ENCODE measurements at regions not wholly inside any gene's neighbourhood (a gene's known extent, or its start where the extent isn't known, plus 50 kb on each side); places are given as distances from the start of the nearest gene placed in this dataset.

DNA sequence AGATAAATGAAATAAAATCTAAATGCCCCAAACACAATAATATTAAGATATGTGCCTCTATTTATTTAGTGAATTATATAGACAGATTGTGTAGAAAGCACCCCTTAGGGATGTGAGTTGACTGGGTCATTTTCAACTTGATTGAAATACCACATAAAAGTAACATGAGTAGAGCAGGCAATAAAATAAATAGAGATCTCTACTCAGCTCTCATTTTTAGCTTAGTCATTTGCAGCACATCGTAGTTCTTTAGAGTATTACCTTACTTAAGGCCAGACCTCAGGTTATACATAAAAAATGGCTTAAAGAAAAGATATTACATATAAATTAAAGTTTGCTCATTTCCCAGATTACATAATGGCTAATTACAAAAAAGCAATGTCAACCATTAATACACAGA, 1525.6 kb upstream of the PRR20A start:
- no peaks in the 10 kb centered on the region for H3K9me3 Mint-ChIP-seq

DNA sequence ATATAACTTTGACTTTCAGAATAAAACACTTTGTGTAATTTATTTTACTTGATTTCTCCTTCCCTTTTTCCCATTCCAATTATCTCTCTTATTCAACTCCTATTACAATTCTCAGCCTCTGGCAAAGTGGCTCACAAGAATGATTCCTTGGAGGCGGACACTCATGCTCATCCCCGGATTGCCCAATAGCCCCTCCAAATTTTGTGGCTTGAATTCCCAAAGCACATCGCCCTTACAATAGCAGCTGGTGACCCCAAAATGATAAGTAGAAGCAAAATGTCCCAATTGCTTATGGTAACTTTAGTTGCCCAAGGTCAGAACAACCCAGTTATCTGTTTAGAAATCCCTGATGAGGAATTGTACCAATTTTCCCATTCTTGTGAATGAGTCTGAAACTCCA, 1523.5 kb upstream of the PRR20A start:
- no peak for TF ChIP-seq MYBL2 (CRISPR knock-in tag; IDR thresholded peaks at IDR 0.05)
- no peak for TF ChIP-seq MXD4 (CRISPR knock-in tag; IDR thresholded peaks at IDR 0.05; ENCODE audit: borderline replicate concordance)
- no peak for TF ChIP-seq ZNF121 (CRISPR knock-in tag; IDR thresholded peaks at IDR 0.05)
- TF ChIP-seq, protein P1, sequence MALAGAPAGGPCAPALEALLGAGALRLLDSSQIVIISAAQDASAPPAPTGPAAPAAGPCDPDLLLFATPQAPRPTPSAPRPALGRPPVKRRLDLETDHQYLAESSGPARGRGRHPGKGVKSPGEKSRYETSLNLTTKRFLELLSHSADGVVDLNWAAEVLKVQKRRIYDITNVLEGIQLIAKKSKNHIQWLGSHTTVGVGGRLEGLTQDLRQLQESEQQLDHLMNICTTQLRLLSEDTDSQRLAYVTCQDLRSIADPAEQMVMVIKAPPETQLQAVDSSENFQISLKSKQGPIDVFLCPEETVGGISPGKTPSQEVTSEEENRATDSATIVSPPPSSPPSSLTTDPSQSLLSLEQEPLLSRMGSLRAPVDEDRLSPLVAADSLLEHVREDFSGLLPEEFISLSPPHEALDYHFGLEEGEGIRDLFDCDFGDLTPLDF (CRISPR knock-in tag; IDR thresholded peaks at IDR 0.05), result no peak
- TF ChIP-seq JAZF1 (CRISPR knock-in tag; IDR thresholded peaks at IDR 0.05), result no peak
- TF ChIP-seq, protein P2, sequence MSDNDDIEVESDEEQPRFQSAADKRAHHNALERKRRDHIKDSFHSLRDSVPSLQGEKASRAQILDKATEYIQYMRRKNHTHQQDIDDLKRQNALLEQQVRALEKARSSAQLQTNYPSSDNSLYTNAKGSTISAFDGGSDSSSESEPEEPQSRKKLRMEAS (CRISPR knock-in tag; IDR thresholded peaks at IDR 0.05), result no peak
- no peak for TF ChIP-seq ZNF671 (CRISPR knock-in tag; IDR thresholded peaks at IDR 0.05)
- Mint-ChIP-seq H3K4me3 (no peak overlapping the region), H3K27ac (no peak overlapping the region), H3K36me3 (peaks cover under 1% of the 10 kb centered on the region), H3K9me3 (peaks cover 2% of the 10 kb centered on the region), H3K4me1 (0 out of 2 replicates have a peak, but pooled peaks cover 4% of the 10 kb centered on the region), H3K27me3 (ENCODE audit: low read depth) (no peaks in the 10 kb centered on the region)
- ATAC-seq (no peak), DNase-seq (ENCODE audit: low spot score) (no peak)
- CTCF ChIA-PET, result no interaction called here
- POLR2A ChIA-PET, result no interaction called here

More for the DNA sequence above, 1525.6 kb upstream of the PRR20A start:
- Mint-ChIP-seq H3K4me1 (0 out of 2 replicates have a peak, but pooled peaks cover 4% of the 10 kb centered on the region), H3K27me3 (ENCODE audit: low read depth) (no peaks in the 10 kb centered on the region), H3K27ac (no peak overlapping the region), H3K36me3 (no peaks in the 10 kb centered on the region), H3K4me3 (no peak overlapping the region)
- DNase-seq (ENCODE audit: low spot score) (no peak), ATAC-seq (no peak)
- ChIA-PET CTCF (no interaction called here), POLR2A (no interaction called here)
- TF ChIP-seq JUN (CRISPR knock-in tag; IDR thresholded peaks at IDR 0.05) (no peak), NR2C2 (CRISPR knock-in tag; IDR thresholded peaks at IDR 0.05) (no peak)

DNA sequence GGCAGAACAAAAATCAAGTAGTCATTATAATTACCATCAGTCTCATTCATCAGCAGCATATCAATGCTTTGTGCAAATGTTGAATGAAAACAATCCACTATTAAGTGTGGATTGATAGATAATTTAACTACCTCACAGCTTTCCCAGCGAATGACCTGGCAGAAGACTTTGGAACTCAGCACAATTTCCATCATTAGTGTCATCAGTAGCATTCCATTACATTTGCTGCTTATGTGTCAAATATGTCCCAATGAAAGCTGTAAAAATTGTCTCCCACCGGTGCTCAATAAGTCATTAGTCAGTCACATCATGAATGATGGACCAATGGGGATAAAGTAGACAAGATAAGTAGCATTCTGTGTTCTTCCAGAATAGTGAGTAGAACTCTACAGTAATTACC, 1513.5 kb upstream of the PRR20A start:
- CTCF ChIA-PET, result no interaction called here
- TF ChIP-seq ZBTB21 (CRISPR knock-in tag; IDR thresholded peaks at IDR 0.05; ENCODE audit: borderline replicate concordance) (no peak), CREM (CRISPR knock-in tag; IDR thresholded peaks at IDR 0.05) (no peak)
- TF ChIP-seq, protein P3, sequence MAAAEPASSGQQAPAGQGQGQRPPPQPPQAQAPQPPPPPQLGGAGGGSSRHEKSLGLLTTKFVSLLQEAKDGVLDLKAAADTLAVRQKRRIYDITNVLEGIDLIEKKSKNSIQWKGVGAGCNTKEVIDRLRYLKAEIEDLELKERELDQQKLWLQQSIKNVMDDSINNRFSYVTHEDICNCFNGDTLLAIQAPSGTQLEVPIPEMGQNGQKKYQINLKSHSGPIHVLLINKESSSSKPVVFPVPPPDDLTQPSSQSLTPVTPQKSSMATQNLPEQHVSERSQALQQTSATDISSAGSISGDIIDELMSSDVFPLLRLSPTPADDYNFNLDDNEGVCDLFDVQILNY (CRISPR knock-in tag; IDR thresholded peaks at IDR 0.05), result no peak
- H3K36me3 Mint-ChIP-seq, result peaks cover 36% of the 10 kb centered on the region
- H3K9me3 Mint-ChIP-seq, result peaks cover 53% of the 10 kb centered on the region
- DNase-seq (ENCODE audit: low spot score) (no peak), ATAC-seq (no peak)
- peaks cover 3% of the 10 kb centered on the region for H3K27me3 Mint-ChIP-seq (ENCODE audit: low read depth)
- no peaks in the 10 kb centered on the region for H3K4me1 Mint-ChIP-seq
- H3K27ac Mint-ChIP-seq, result no peak overlapping the region
- POLR2A ChIA-PET, result no interaction called here
- no peak overlapping the region for H3K4me3 Mint-ChIP-seq

DNA sequence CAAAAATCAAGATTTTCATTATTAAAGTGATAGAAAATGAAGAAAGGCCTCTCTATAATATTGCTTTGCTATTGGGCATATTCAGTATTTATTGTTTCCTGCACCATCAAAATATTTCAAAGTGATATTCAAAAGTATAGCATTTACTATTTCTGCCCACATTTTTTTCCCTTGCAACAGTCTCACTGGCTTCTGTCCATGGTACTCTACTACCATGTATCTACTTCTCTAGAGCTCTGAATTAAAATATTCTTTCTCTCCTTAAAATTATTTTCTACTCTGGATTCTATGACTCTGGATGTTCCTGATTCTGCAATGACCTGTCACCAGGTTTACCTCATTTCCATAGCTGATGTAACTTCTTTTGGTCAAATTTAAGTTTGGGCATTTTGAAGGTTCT, 1508.3 kb upstream of the PRR20A start:
- ATAC-seq (no peak), DNase-seq (ENCODE audit: low spot score) (no peak)
- no peaks in the 10 kb centered on the region for H3K4me1 Mint-ChIP-seq
- H3K9me3 Mint-ChIP-seq, result peaks cover 39% of the 10 kb centered on the region
- H3K27ac Mint-ChIP-seq, result no peak overlapping the region
- no peaks in the 10 kb centered on the region; the same call in none of the 2 replicates for H3K27me3 Mint-ChIP-seq (ENCODE audit: low read depth)
- no peak overlapping the region for H3K4me3 Mint-ChIP-seq
- H3K36me3 Mint-ChIP-seq, result peaks cover 19% of the 10 kb centered on the region
- ChIA-PET POLR2A (no interaction called here), CTCF (no interaction called here)
- TF ChIP-seq, protein P4, sequence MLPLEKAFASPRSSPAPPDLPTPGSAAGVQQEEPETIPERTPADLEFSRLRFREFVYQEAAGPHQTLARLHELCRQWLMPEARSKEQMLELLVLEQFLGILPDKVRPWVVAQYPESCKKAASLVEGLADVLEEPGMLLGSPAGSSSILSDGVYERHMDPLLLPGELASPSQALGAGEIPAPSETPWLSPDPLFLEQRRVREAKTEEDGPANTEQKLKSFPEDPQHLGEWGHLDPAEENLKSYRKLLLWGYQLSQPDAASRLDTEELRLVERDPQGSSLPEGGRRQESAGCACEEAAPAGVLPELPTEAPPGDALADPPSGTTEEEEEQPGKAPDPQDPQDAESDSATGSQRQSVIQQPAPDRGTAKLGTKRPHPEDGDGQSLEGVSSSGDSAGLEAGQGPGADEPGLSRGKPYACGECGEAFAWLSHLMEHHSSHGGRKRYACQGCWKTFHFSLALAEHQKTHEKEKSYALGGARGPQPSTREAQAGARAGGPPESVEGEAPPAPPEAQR (CRISPR knock-in tag; IDR thresholded peaks at IDR 0.05), result no peak
- TF ChIP-seq, protein P5, sequence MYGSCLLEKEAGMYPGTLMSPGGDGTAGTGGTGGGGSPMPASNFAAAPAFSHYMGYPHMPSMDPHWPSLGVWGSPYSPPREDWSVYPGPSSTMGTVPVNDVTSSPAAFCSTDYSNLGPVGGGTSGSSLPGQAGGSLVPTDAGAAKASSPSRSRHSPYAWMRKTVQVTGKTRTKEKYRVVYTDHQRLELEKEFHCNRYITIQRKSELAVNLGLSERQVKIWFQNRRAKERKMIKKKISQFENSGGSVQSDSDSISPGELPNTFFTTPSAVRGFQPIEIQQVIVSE (CRISPR knock-in tag; IDR thresholded peaks at IDR 0.05; ENCODE audit: borderline replicate concordance), result no peak
- TF ChIP-seq ZBTB21 (CRISPR knock-in tag; IDR thresholded peaks at IDR 0.05; ENCODE audit: borderline replicate concordance), result no peak
- no peak for TF ChIP-seq GRHL2 (CRISPR knock-in tag; IDR thresholded peaks at IDR 0.05; ENCODE audit: insufficient replicate concordance, severe bottlenecking)
- TF ChIP-seq, protein P6, sequence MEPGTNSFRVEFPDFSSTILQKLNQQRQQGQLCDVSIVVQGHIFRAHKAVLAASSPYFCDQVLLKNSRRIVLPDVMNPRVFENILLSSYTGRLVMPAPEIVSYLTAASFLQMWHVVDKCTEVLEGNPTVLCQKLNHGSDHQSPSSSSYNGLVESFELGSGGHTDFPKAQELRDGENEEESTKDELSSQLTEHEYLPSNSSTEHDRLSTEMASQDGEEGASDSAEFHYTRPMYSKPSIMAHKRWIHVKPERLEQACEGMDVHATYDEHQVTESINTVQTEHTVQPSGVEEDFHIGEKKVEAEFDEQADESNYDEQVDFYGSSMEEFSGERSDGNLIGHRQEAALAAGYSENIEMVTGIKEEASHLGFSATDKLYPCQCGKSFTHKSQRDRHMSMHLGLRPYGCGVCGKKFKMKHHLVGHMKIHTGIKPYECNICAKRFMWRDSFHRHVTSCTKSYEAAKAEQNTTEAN (CRISPR knock-in tag; IDR thresholded peaks at IDR 0.05), result no peak
- no peak for TF ChIP-seq CREM (CRISPR knock-in tag; IDR thresholded peaks at IDR 0.05)
- TF ChIP-seq IRF2 (CRISPR knock-in tag; IDR thresholded peaks at IDR 0.05; ENCODE audit: borderline replicate concordance, low read depth), result no peak
- TF ChIP-seq NR2C2 (CRISPR knock-in tag; IDR thresholded peaks at IDR 0.05), result no peak
- TF ChIP-seq, protein P3 (CRISPR knock-in tag; IDR thresholded peaks at IDR 0.05), result no peak
- TF ChIP-seq, protein P7, sequence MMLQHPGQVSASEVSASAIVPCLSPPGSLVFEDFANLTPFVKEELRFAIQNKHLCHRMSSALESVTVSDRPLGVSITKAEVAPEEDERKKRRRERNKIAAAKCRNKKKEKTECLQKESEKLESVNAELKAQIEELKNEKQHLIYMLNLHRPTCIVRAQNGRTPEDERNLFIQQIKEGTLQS (CRISPR knock-in tag; conservative IDR thresholded peaks at IDR 0.05), result no peak
- no peak for TF ChIP-seq ZNF263 (CRISPR knock-in tag; IDR thresholded peaks at IDR 0.05; ENCODE audit: low read depth)
